H1 (cell line): ENCODE measurements at regions not wholly inside any gene's neighbourhood (a gene's known extent, or its start where the extent isn't known, plus 50 kb on each side); places are given as distances from the start of the nearest gene placed in this dataset.
A peak's percentile ranks its signal among the peaks of the same experiment; 100 is the strongest.

ENCODE experiments used
- CTCF ChIA-PET: fragments of 300-600 bp; sonication (Branson Sonifier 250); formaldehyde crosslinking; loops from one replicate; lab custom pipeline; 2021; ENCODE audit not compliant: partially characterized antibody; lab: Charles Lee
- POLR2A ChIA-PET: fragments of 300-600 bp; sonication (Branson Sonifier 250); formaldehyde crosslinking; loops from one replicate; lab custom pipeline; 2021; ENCODE audit warnings: inconsistent platforms; ENCODE audit not compliant: partially characterized antibody; lab: Charles Lee
- DNase-seq, 2 experiments: peaks; one replicate each; pipeline versions ENCODE4 v3.0.0 to v3.0.0-alpha.2; 2010 to 2022; ENCODE audit warnings: low spot score in 2 of 2, low read depth in 1 of 2, mixed read lengths in 1 of 2
- FAIRE-seq: peaks from 2 replicates; lab custom pipeline; 2011; peaks lifted over from hg19 to GRCh38; lab: Jason Lieb, UNC
- H2AFZ ChIP-seq: 2 replicates; pipeline ENCODE4 v1.8.1; 2012; ENCODE audit warnings: low read length, inconsistent platforms
- H2AK5ac ChIP-seq: 2 replicates; pipeline ENCODE4 v1.6.1; 2013; ENCODE audit warnings: low read depth, low read length
- H2BK120ac ChIP-seq: replicated peaks from 2 replicates; pipeline ENCODE3; 2013; ENCODE audit warnings: low read depth, low read length, inconsistent platforms
- H2BK12ac ChIP-seq: 2 replicates; pipeline ENCODE4 v1.6.1; 2013; ENCODE audit warnings: low read depth, low read length
- H2BK15ac ChIP-seq: 2 replicates; pipeline ENCODE4 v1.6.1; 2013; ENCODE audit warnings: low read length
- H2BK20ac ChIP-seq: 2 replicates; pipeline ENCODE4 v1.6.1; 2013; ENCODE audit warnings: low read length
- H2BK5ac ChIP-seq: 2 replicates; pipeline ENCODE4 v1.6.1; 2013; ENCODE audit warnings: low read depth, low read length
- H3K14ac ChIP-seq: 2 replicates; pipeline ENCODE4 v1.6.1; 2013; ENCODE audit warnings: inconsistent platforms; ENCODE audit not compliant: insufficient read length
- H3K18ac ChIP-seq: 2 replicates; pipeline ENCODE4 v1.6.1; 2013; ENCODE audit warnings: low read length; ENCODE audit errors: extremely low read depth
- H3K23ac ChIP-seq: 2 replicates; pipeline ENCODE4 v1.6.1; 2013; ENCODE audit warnings: inconsistent platforms; ENCODE audit not compliant: insufficient read length
- H3K23me2 ChIP-seq: 2 replicates; pipeline ENCODE4 v1.6.1; 2013; ENCODE audit warnings: low read depth, low read length
- H3K27ac ChIP-seq: 2 replicates; pipeline ENCODE4 v1.6.1; 2011; ENCODE audit warnings: low read depth, low read length, inconsistent platforms
- H3K27me3 ChIP-seq, 4 experiments: replicated peaks in 1 of 4; 1 replicate in 1 of 4; 2 replicates in 3 of 4; pipeline versions ENCODE4 v1.6.1 to v1.8.1; 2011 to 2013; ENCODE audit warnings: low read length in 3 of 4, mild to moderate bottlenecking in 3 of 4, inconsistent platforms in 2 of 4, mixed read lengths in 2 of 4, moderate library complexity in 1 of 4; ENCODE audit not compliant: control insufficient read depth in 3 of 4, insufficient read depth in 3 of 4; ENCODE audit errors: extremely low read depth in 1 of 4
- H3K36me3 ChIP-seq, 4 experiments: 2 replicates each; pipeline versions ENCODE4 v1.6.1 to v1.8.1; 2011 to 2013; ENCODE audit warnings: mild to moderate bottlenecking in 4 of 4, low read length in 3 of 4, moderate library complexity in 2 of 4, control low read depth in 1 of 4, inconsistent platforms in 1 of 4; ENCODE audit not compliant: insufficient read depth in 4 of 4, control insufficient read depth in 2 of 4
- H3K4ac ChIP-seq: replicated peaks from 2 replicates; pipeline ENCODE3; 2013; ENCODE audit warnings: low read length, low read depth, mixed read lengths, inconsistent platforms; ENCODE audit not compliant: insufficient read length
- H3K4me1 ChIP-seq, 4 experiments: replicated peaks in 1 of 4; 1 replicate in 1 of 4; 2 replicates in 3 of 4; pipeline versions ENCODE4 v1.6.1 to v1.8.1; 2011 to 2013; ENCODE audit warnings: low read length in 3 of 4, inconsistent platforms in 2 of 4, mixed read lengths in 1 of 4; ENCODE audit not compliant: insufficient read depth in 4 of 4, control insufficient read depth in 3 of 4
- H3K4me2 ChIP-seq, 2 experiments: 2 replicates each; pipeline versions ENCODE4 v1.6.1 to v1.8.1; 2011 to 2013; ENCODE audit warnings: low read depth in 2 of 2, low read length in 2 of 2, control low read depth in 1 of 2, inconsistent platforms in 1 of 2, mild to moderate bottlenecking in 1 of 2; ENCODE audit not compliant: insufficient read depth in 1 of 2
- H3K4me3 ChIP-seq, 4 experiments: fragments of 200-600, 300-600 bp in 1 of 4; sonication (generic), shearing (Covaris generic), sonication (Bioruptor Twin) in 1 of 4; 2 replicates each; pipeline versions ENCODE4 v1.5.1 to v1.8.1; 2011 to 2016; ENCODE audit warnings: low read length in 4 of 4, low read depth in 3 of 4, control low read depth in 2 of 4, inconsistent platforms in 2 of 4, mild to moderate bottlenecking in 2 of 4, mixed read lengths in 1 of 4, moderate library complexity in 1 of 4; ENCODE audit not compliant: insufficient read depth in 2 of 4; ENCODE audit errors: extremely low read depth in 1 of 4
- H3K56ac ChIP-seq: replicated peaks from 2 replicates; pipeline ENCODE3; 2013; ENCODE audit warnings: low read depth, mild to moderate bottlenecking, mixed read lengths, low read length, inconsistent platforms; ENCODE audit not compliant: insufficient read length
- H3K79me1 ChIP-seq: 2 replicates; pipeline ENCODE4 v1.6.1; 2013; ENCODE audit warnings: low read depth, low read length, control low read depth
- H3K79me2 ChIP-seq, 2 experiments: 2 replicates each; pipeline versions ENCODE4 v1.6.1 to v1.8.1; 2012 to 2013; ENCODE audit warnings: low read length in 2 of 2, mild to moderate bottlenecking in 2 of 2, inconsistent platforms in 1 of 2; ENCODE audit not compliant: insufficient read depth in 2 of 2, control insufficient read depth in 1 of 2
- H3K9ac ChIP-seq, 4 experiments: replicated peaks in 1 of 4; 1 replicate in 1 of 4; 2 replicates in 3 of 4; pipeline versions ENCODE4 v1.6.1 to v1.8.1; 2011 to 2013; ENCODE audit warnings: low read depth in 3 of 4, low read length in 3 of 4, control low read depth in 2 of 4, mild to moderate bottlenecking in 2 of 4, moderate library complexity in 2 of 4, inconsistent platforms in 1 of 4; ENCODE audit errors: extremely low read depth in 1 of 4
- H3K9me3 ChIP-seq, 2 experiments: 2 replicates each; pipeline versions ENCODE4 v1.6.1 to v1.8.1; 2012 to 2013; ENCODE audit warnings: mild to moderate bottlenecking in 2 of 2, moderate library complexity in 2 of 2, control low read depth in 1 of 2, inconsistent platforms in 1 of 2, low read depth in 1 of 2, low read length in 1 of 2, mixed read lengths in 1 of 2; ENCODE audit not compliant: insufficient read depth in 2 of 2
- H4K20me1 ChIP-seq, 2 experiments: replicated peaks in 1 of 2; 2 replicates each; pipeline versions ENCODE3 to v1.8.1; 2011 to 2013; ENCODE audit warnings: inconsistent platforms in 2 of 2, low read length in 2 of 2, mild to moderate bottlenecking in 1 of 2; ENCODE audit not compliant: insufficient read depth in 2 of 2, control insufficient read depth in 1 of 2
- H4K5ac ChIP-seq: 2 replicates; pipeline ENCODE4 v1.6.1; 2013; ENCODE audit warnings: low read length, low read depth, mixed read lengths, inconsistent platforms; ENCODE audit not compliant: insufficient read length
- H4K8ac ChIP-seq: 2 replicates; pipeline ENCODE4 v1.8.0; 2013; ENCODE audit warnings: mild to moderate bottlenecking, moderate library complexity, low read length, inconsistent platforms; ENCODE audit not compliant: insufficient read depth; ENCODE audit errors: extremely low read depth
- H4K91ac ChIP-seq: replicated peaks from 2 replicates; pipeline ENCODE3; 2013; ENCODE audit warnings: low read length, mixed read lengths, inconsistent platforms; ENCODE audit not compliant: insufficient read length
- CBX8 ChIP-seq: fragments of 300-800, 300-1000 bp; sonication (generic); IDR thresholded peaks from 2 replicates; pipeline ENCODE4 v1.7.1; 2016; ENCODE audit warnings: low read depth, low read length, borderline replicate concordance
- CTBP2 ChIP-seq: IDR thresholded peaks from 2 replicates; pipeline ENCODE4 v1.7.0; 2011; ENCODE audit warnings: borderline replicate concordance, mild to moderate bottlenecking, moderate library complexity, mixed read lengths, low read length; ENCODE audit not compliant: insufficient read depth, insufficient read length
- KDM5A ChIP-seq: fragments of 200-600 bp; IDR thresholded peaks from 2 replicates; pipeline ENCODE4 v1.7.1; 2012; ENCODE audit warnings: mild to moderate bottlenecking, low read length, inconsistent platforms, mixed read lengths
- POU5F1 ChIP-seq: IDR thresholded peaks from 2 replicates; pipeline ENCODE4 v1.6.1; 2011; ENCODE audit warnings: low read depth, mild to moderate bottlenecking, low read length, moderate library complexity
- RNF2 ChIP-seq: fragments of 200-900, 300-1000 bp; sonication (generic); IDR thresholded peaks from 2 replicates; pipeline ENCODE4 v1.7.1; 2016; ENCODE audit warnings: borderline replicate concordance, low read depth, mild to moderate bottlenecking, antibody characterized with exemption, low read length; ENCODE audit not compliant: poor library complexity, severe bottlenecking; ENCODE audit errors: missing control alignments
- RXRA ChIP-seq: IDR thresholded peaks from 2 replicates; pipeline ENCODE4 v1.6.1; 2011; ENCODE audit warnings: low read depth, mild to moderate bottlenecking, low read length, moderate library complexity; ENCODE audit not compliant: insufficient read depth
- SIX5 ChIP-seq: IDR thresholded peaks from 2 replicates; pipeline ENCODE4 v1.6.1; 2011; ENCODE audit warnings: mild to moderate bottlenecking, low read depth, low read length
- SP4 ChIP-seq: IDR thresholded peaks from 2 replicates; pipeline ENCODE4 v1.6.1; 2012; ENCODE audit warnings: low read length, inconsistent platforms
- SUZ12 ChIP-seq: fragments of 200-600 bp; sonication (generic); IDR thresholded peaks from 2 replicates; pipeline ENCODE4 v1.6.1; 2012; ENCODE audit warnings: mild to moderate bottlenecking, inconsistent platforms, low read length, moderate library complexity, mixed read lengths
- ZNF274 ChIP-seq: IDR thresholded peaks from 2 replicates; pipeline ENCODE4 v1.7.0; 2012; ENCODE audit warnings: low read length, borderline replicate concordance; ENCODE audit errors: extremely low read depth
- WGBS, 2 experiments: shearing (Covaris generic) in 1 of 2; methylation state at CpG; one replicate each; pipeline versions ENCODE4 v1.1.6 to v1.1.7; 2013 to 2015; ENCODE audit warnings: low lambda C conversion rate in 2 of 2, mixed read lengths in 2 of 2, inconsistent platforms in 1 of 2, low coverage in 1 of 2, missing lambda C conversion rate in 1 of 2; ENCODE audit not compliant: insufficient replicate concordance in 2 of 2, insufficient coverage in 1 of 2, insufficient read length in 1 of 2; ENCODE audit errors: extremely low coverage in 1 of 2, missing lambda C conversion rate in 1 of 2; 5-methylcytosine and 5-hydroxymethylcytosine counted together
- TF ChIP-seq, protein P1 (sequence below): IDR thresholded peaks from 2 replicates; pipeline ENCODE4 v1.6.1; 2012; ENCODE audit warnings: low read length, inconsistent platforms

DNA sequence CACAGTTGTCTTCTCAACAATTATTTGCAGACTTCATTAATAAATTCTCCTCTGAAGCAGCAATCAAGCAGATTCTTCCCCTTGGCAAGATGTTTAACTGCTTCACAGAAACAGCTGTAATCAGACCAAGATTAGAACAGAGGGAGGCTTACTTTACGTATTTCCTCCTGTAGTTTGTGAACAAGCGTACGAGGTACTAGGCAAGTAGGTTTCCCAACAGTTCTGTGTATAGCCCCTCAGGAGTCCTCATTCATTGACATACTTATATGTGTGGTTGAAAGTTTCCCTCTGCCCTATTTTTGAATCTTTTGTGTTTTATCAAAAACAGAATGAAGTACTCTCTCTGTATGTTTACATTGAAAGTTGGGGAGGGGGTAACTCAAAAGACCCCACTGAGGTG lies 128.0 kb downstream of the SPATA31D1 start:
- Histone ChIP-seq H4K8ac (no peak overlapping the region), H3K4ac (no peak overlapping the region), H2BK15ac (no peak overlapping the region), H3K56ac (no peak overlapping the region), H2BK120ac (no peak overlapping the region), H3K23ac (no peak overlapping the region), H2AK5ac (no peak overlapping the region), H3K27me3 (no peaks in the 10 kb centered on the region), H3K4me3 (0 out of 8 replicates have a peak overlapping the region, but pooled peaks of 1 of the 4 experiments have one; percentile 21), H3K36me3 (no peaks in the 10 kb centered on the region), H4K5ac (no peak overlapping the region), H3K27ac (no peak overlapping the region), H2AFZ (peak overlapping the region; percentile 95; the same call in 1 of the 2 replicates), H3K9me3 (no peaks in the 10 kb centered on the region), H3K18ac (no peak overlapping the region), H3K4me2 (0 out of 4 replicates have a peak overlapping the region, but pooled peaks of 1 of the 2 experiments have one; percentile 23), H3K79me1 (no peaks in the 10 kb centered on the region), H3K9ac (no peak overlapping the region), H3K14ac (no peak overlapping the region), H3K4me1 (peaks cover 0 to 10% (median 5%) of the 10 kb centered on the region in 4 experiments; a peak in 4 of 7 replicates), H2BK5ac (no peak overlapping the region), H2BK12ac (no peak overlapping the region), H4K20me1 (no peaks in the 10 kb centered on the region), H3K79me2 (no peaks in the 10 kb centered on the region), H4K91ac (no peak overlapping the region), H2BK20ac (no peak overlapping the region), H3K23me2 (no peaks in the 10 kb centered on the region)
- DNase-seq = no peak
- WGBS, 2 experiments = 73% methylated on average over 3 of the region's 3 CpGs; no CpG with 5 or more reads in 1 of the 2 experiments
- peak; percentile 82 for FAIRE-seq
- ChIA-PET CTCF (interaction anchor here (0.9 kb wide), 2 partner anchors 25 to 149 kb away, joined by 3 to 4 read pairs; no protein-coding TSS in a partner anchor), POLR2A (no interaction called here)
- TF ChIP-seq POU5F1 (no peak), RXRA (no peak), KDM5A (no peak), ZNF274 (no peak), SUZ12 (no peak), RNF2 (no peak), CTBP2 (no peak), SIX5 (no peak), CBX8 (no peak), SP4 (no peak)
- TF ChIP-seq, protein P1, sequence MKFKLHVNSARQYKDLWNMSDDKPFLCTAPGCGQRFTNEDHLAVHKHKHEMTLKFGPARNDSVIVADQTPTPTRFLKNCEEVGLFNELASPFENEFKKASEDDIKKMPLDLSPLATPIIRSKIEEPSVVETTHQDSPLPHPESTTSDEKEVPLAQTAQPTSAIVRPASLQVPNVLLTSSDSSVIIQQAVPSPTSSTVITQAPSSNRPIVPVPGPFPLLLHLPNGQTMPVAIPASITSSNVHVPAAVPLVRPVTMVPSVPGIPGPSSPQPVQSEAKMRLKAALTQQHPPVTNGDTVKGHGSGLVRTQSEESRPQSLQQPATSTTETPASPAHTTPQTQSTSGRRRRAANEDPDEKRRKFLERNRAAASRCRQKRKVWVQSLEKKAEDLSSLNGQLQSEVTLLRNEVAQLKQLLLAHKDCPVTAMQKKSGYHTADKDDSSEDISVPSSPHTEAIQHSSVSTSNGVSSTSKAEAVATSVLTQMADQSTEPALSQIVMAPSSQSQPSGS = no peak
